ENCODE measurements at regions not wholly inside any gene's neighbourhood (a gene's known extent, or its start where the extent isn't known, plus 50 kb on each side); places are given as distances from the start of the nearest gene placed in this dataset.

- DNase-seq: no peak
These were observed 218.5 kb downstream of the PTPRU start for GRCh38 chr1:29454616-29455380.

GRCh38 chr1:29453502-29454240 is 217.3 kb downstream of the PTPRU start:
- peak; percentile 44 for DNase-seq

- no peak for DNase-seq
These were observed 216.3 kb downstream of the PTPRU start for GRCh38 chr1:29452463-29453230.

- DNase-seq: no peak
These were observed 215.1 kb downstream of the PTPRU start for GRCh38 chr1:29451368-29451892.

GRCh38 chr1:29450591-29450990 is 214.3 kb downstream of the PTPRU start:
- no peak for DNase-seq

- no peak for DNase-seq
These were observed 212.3 kb downstream of the PTPRU start for GRCh38 chr1:29448456-29449235.

GRCh38 chr1:29447368-29447767 is 211.0 kb downstream of the PTPRU start:
- no peak for DNase-seq

- no peak for DNase-seq
These were observed 208.7 kb downstream of the PTPRU start for GRCh38 chr1:29444782-29445729.

- no peak for DNase-seq
These were observed 207.9 kb downstream of the PTPRU start for GRCh38 chr1:29444081-29444715.

- no peak for DNase-seq
These were observed 205.8 kb downstream of the PTPRU start for GRCh38 chr1:29441916-29442668.

- no peak for DNase-seq
These were observed 203.3 kb downstream of the PTPRU start for GRCh38 chr1:29439615-29440014.

GRCh38 chr1:29438991-29439390 is 202.7 kb downstream of the PTPRU start:
- DNase-seq: no peak

- no peak for DNase-seq
These were observed 201.6 kb downstream of the PTPRU start for GRCh38 chr1:29437946-29438345.

- no peak for DNase-seq
These were observed 200.0 kb downstream of the PTPRU start for GRCh38 chr1:29436181-29436785.

- no peak for DNase-seq
These were observed 197.5 kb downstream of the PTPRU start for GRCh38 chr1:29433830-29434229.

GRCh38 chr1:29431138-29431537 is 194.8 kb downstream of the PTPRU start:
- no peak for DNase-seq

GRCh38 chr1:29429656-29430055 is 193.3 kb downstream of the PTPRU start:
- DNase-seq: no peak

GRCh38 chr1:29428997-29429396 is 192.7 kb downstream of the PTPRU start:
- DNase-seq: no peak

GRCh38 chr1:29428280-29428615 is 191.9 kb downstream of the PTPRU start:
- DNase-seq: no peak
